ENCODE measurements at regions not wholly inside any gene's neighbourhood (a gene's known extent, or its start where the extent isn't known, plus 50 kb on each side); places are given as distances from the start of the nearest gene placed in this dataset.

- H3K27ac Mint-ChIP-seq (ENCODE audit: unreplicated experiment): no peak overlapping the region
These were observed 82.9 kb downstream of the YIPF5 start for GRCh38 chr5:144087576-144087975.

GRCh38 chr5:144088206-144089064, 82.0 kb downstream of the YIPF5 start:
- H3K36me3 Mint-ChIP-seq (ENCODE audit: unreplicated experiment): no peaks in the 10 kb centered on the region
- H3K27me3 Mint-ChIP-seq (ENCODE audit: unreplicated experiment): no peaks in the 10 kb centered on the region
- no peaks in the 10 kb centered on the region for H3K9me3 Mint-ChIP-seq (ENCODE audit: unreplicated experiment)
- DNase-seq (ENCODE audit: extremely low spot score, unreplicated experiment): no peak
- no peak overlapping the region for H3K27ac Mint-ChIP-seq (ENCODE audit: unreplicated experiment)
- peaks cover 18% of the 10 kb centered on the region for H3K4me1 Mint-ChIP-seq (ENCODE audit: unreplicated experiment)
- no peak for TF ChIP-seq CTCF (IDR thresholded peaks at IDR 0.05)
- H3K4me3 Mint-ChIP-seq (ENCODE audit: unreplicated experiment): no peak overlapping the region

More at GRCh38 chr5:144087576-144087975, 82.9 kb downstream of the YIPF5 start:
- TF ChIP-seq CTCF (IDR thresholded peaks at IDR 0.05): no peak
- Mint-ChIP-seq H3K9me3 (ENCODE audit: unreplicated experiment) (peaks cover 2% of the 10 kb centered on the region), H3K4me1 (ENCODE audit: unreplicated experiment) (peaks cover 16% of the 10 kb centered on the region), H3K36me3 (ENCODE audit: unreplicated experiment) (no peaks in the 10 kb centered on the region), H3K27me3 (ENCODE audit: unreplicated experiment) (no peaks in the 10 kb centered on the region), H3K4me3 (ENCODE audit: unreplicated experiment) (no peak overlapping the region)
- DNase-seq (ENCODE audit: extremely low spot score, unreplicated experiment): no peak

GRCh38 chr5:144089401-144090021, 80.9 kb downstream of the YIPF5 start:
- no peaks in the 10 kb centered on the region for H3K9me3 Mint-ChIP-seq (ENCODE audit: unreplicated experiment)
- no peaks in the 10 kb centered on the region for H3K36me3 Mint-ChIP-seq (ENCODE audit: unreplicated experiment)
- H3K4me3 Mint-ChIP-seq (ENCODE audit: unreplicated experiment): no peak overlapping the region
- no peak for TF ChIP-seq CTCF (IDR thresholded peaks at IDR 0.05)
- H3K27me3 Mint-ChIP-seq (ENCODE audit: unreplicated experiment): no peaks in the 10 kb centered on the region
- peaks cover 18% of the 10 kb centered on the region for H3K4me1 Mint-ChIP-seq (ENCODE audit: unreplicated experiment)
- DNase-seq (ENCODE audit: extremely low spot score, unreplicated experiment): no peak
- no peak overlapping the region for H3K27ac Mint-ChIP-seq (ENCODE audit: unreplicated experiment)

- Mint-ChIP-seq H3K4me1 (ENCODE audit: unreplicated experiment) (peaks cover 18% of the 10 kb centered on the region), H3K4me3 (ENCODE audit: unreplicated experiment) (no peak overlapping the region), H3K36me3 (ENCODE audit: unreplicated experiment) (no peaks in the 10 kb centered on the region), H3K9me3 (ENCODE audit: unreplicated experiment) (peaks cover 14% of the 10 kb centered on the region), H3K27me3 (ENCODE audit: unreplicated experiment) (no peaks in the 10 kb centered on the region), H3K27ac (ENCODE audit: unreplicated experiment) (no peak overlapping the region)
- no peak for TF ChIP-seq CTCF (IDR thresholded peaks at IDR 0.05)
- no peak for DNase-seq (ENCODE audit: extremely low spot score, unreplicated experiment)
These were observed 78.0 kb downstream of the YIPF5 start for GRCh38 chr5:144092508-144092907.

- H3K9me3 Mint-ChIP-seq (ENCODE audit: unreplicated experiment): peaks cover 14% of the 10 kb centered on the region
- no peaks in the 10 kb centered on the region for H3K27me3 Mint-ChIP-seq (ENCODE audit: unreplicated experiment)
- no peak for DNase-seq (ENCODE audit: extremely low spot score, unreplicated experiment)
- no peaks in the 10 kb centered on the region for H3K36me3 Mint-ChIP-seq (ENCODE audit: unreplicated experiment)
- peaks cover 18% of the 10 kb centered on the region for H3K4me1 Mint-ChIP-seq (ENCODE audit: unreplicated experiment)
- no peak for TF ChIP-seq CTCF (IDR thresholded peaks at IDR 0.05)
- no peak overlapping the region for H3K27ac Mint-ChIP-seq (ENCODE audit: unreplicated experiment)
- H3K4me3 Mint-ChIP-seq (ENCODE audit: unreplicated experiment): no peak overlapping the region
These were observed 77.1 kb downstream of the YIPF5 start for GRCh38 chr5:144093400-144093799.
